Cardiac muscle cell (in vitro differentiated cells and primary cell): ENCODE measurements at regions not wholly inside any gene's neighbourhood (a gene's known extent, or its start where the extent isn't known, plus 50 kb on each side); places are given as distances from the start of the nearest gene placed in this dataset.

Experiments
- DNase-seq, 2 donors: peaks; one replicate each; pipeline versions ENCODE4 v3.0.0 to v3.0.0-alpha.2; 2010 to 2017; ENCODE audit warnings: low read depth in 1 of 2, low spot score in 1 of 2
- H3K27ac ChIP-seq: fragments of 200-600 bp; sonication (generic); 2 replicates; pipeline ENCODE4 v1.5.1; 2016
- H3K27me3 ChIP-seq: fragments of 200-600 bp; sonication (generic); 2 replicates; pipeline ENCODE4 v1.6.0; 2016; ENCODE audit warnings: control low read depth
- H3K36me3 ChIP-seq: fragments of 200-600 bp; sonication (generic); 2 replicates; pipeline ENCODE4 v1.5.1; 2016; ENCODE audit warnings: control low read depth
- H3K4me1 ChIP-seq: fragments of 200-600 bp; sonication (generic); 2 replicates; pipeline ENCODE4 v1.8.1; 2017; ENCODE audit warnings: low read depth, mild to moderate bottlenecking, mixed run types
- H3K4me3 ChIP-seq: fragments of 200-600 bp; sonication (generic); 2 replicates; pipeline ENCODE4 v1.5.1; 2016; ENCODE audit warnings: mild to moderate bottlenecking
- H3K9me3 ChIP-seq: fragments of 200-600 bp; sonication (generic); 2 replicates; pipeline ENCODE4 v1.5.1; 2017; ENCODE audit warnings: low read depth, mild to moderate bottlenecking, control low read depth
- TF ChIP-seq, protein P1 (sequence below): IDR thresholded peaks from 2 replicates; pipeline ENCODE4 v1.5.1; 2012; ENCODE audit warnings: low read depth, mild to moderate bottlenecking, low read length

DNA sequence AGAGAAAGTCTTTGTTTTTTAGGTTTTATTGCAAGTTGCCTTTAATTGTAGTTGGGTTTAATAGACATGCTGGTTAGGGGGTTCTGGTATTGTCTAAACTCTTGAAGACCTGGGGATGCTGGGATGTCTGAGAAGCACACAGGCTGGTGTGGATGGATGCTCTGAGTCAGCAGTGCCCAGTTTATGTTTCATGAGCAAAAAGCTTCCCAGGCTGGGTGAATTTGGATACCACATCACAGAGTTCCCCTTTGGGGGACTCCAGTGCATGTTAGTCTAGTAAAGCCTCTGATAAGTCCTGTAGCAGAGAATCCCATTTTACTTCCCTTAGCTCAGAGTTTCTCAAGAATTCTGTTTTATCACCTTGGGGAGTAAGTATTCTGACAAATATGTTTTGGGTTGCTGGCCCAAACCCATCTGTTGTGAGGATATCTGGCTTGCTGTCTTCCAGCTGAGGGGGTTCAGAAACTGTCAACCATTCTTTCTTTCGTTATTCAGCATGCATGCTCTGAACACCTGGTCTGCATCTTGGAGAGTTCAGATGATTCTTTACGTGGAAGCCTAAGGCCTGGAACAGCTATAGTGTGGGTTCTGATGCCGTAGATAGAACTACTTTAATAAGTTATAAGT is 509.1 kb downstream of the VRK1 start:
- no peak for DNase-seq
- Histone ChIP-seq H3K36me3 (no peaks in the 10 kb centered on the region), H3K4me1 (no peaks in the 10 kb centered on the region), H3K27me3 (no peaks in the 10 kb centered on the region), H3K9me3 (no peaks in the 10 kb centered on the region), H3K27ac (no peak overlapping the region), H3K4me3 (no peak overlapping the region)
- TF ChIP-seq, protein P1, sequence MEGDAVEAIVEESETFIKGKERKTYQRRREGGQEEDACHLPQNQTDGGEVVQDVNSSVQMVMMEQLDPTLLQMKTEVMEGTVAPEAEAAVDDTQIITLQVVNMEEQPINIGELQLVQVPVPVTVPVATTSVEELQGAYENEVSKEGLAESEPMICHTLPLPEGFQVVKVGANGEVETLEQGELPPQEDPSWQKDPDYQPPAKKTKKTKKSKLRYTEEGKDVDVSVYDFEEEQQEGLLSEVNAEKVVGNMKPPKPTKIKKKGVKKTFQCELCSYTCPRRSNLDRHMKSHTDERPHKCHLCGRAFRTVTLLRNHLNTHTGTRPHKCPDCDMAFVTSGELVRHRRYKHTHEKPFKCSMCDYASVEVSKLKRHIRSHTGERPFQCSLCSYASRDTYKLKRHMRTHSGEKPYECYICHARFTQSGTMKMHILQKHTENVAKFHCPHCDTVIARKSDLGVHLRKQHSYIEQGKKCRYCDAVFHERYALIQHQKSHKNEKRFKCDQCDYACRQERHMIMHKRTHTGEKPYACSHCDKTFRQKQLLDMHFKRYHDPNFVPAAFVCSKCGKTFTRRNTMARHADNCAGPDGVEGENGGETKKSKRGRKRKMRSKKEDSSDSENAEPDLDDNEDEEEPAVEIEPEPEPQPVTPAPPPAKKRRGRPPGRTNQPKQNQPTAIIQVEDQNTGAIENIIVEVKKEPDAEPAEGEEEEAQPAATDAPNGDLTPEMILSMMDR, result no peak

DNA sequence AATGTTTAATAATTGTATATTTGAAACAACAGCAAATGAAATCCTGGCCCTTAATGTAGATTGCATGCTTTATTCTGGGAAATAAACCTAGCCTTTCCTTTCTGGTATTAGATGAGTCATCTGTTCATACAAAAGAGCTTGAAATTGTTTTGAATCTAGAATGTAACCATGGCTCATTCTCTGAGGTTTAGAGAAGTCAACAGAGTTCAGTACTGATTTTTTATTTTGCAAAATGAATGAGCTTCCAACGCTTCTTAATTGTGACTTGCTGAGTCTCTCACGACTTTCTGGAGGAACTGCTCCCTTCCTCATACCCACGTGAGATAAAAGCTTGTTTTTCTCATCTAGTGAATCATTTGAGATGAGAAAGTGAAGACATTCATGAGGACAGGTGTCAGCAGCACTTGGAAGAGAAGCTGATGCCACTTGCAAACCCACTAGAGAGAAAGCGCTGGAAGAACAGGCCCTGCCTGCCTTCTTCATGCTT is 509.6 kb downstream of the VRK1 start:
- no peak overlapping the region for H3K4me3 ChIP-seq
- H3K36me3 ChIP-seq, result no peaks in the 10 kb centered on the region
- H3K27me3 ChIP-seq, result no peaks in the 10 kb centered on the region
- no peak overlapping the region for H3K27ac ChIP-seq
- H3K4me1 ChIP-seq, result no peaks in the 10 kb centered on the region
- TF ChIP-seq, protein P1, result no peak
- H3K9me3 ChIP-seq, result no peaks in the 10 kb centered on the region
- DNase-seq, result no peak

DNA sequence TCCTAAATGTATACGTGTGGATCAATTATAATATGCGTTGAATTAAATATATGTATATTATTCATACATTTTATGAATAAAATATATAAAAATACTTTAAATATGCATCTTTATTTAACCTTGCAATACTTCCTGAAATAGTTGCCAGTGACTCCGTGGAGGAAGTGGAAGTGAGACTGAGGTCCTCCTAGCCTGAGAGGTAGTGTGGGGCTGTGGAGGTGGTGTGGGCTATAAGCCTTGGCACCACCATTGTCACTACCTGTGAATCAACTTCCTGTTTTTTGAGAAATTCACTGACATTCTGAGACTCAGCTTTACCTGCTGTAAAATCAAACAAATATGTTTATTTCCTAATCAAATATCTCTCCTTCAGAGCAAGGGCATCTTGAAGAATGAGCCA is 514.2 kb downstream of the VRK1 start:
- Histone ChIP-seq H3K4me1 (no peaks in the 10 kb centered on the region), H3K27me3 (no peaks in the 10 kb centered on the region), H3K36me3 (no peaks in the 10 kb centered on the region), H3K4me3 (no peak overlapping the region), H3K9me3 (no peaks in the 10 kb centered on the region), H3K27ac (no peak overlapping the region)
- DNase-seq, result no peak
- TF ChIP-seq, protein P1, result no peak

DNA sequence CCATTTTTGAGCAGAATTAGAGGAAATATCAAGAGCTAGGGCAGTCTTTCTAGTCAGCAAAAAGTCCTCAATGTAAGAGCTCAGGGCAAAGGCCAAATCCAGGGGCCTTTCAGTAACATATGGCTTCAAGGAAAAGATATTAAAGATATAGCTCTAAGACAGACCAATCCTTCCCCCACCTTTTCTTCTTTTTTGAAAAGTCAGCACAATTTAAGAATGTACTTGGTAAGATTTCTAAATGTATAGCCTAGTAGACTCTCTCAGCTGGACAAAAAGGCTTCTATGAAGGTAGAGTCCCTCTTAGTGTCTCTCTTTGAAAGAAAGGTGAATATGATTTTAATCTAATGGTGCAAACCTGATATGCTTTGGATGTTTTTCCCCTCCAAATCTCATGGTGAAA is 515.7 kb downstream of the VRK1 start:
- TF ChIP-seq, protein P1, result no peak
- DNase-seq, result no peak
- Histone ChIP-seq H3K27me3 (no peaks in the 10 kb centered on the region), H3K4me1 (no peaks in the 10 kb centered on the region), H3K4me3 (no peak overlapping the region), H3K9me3 (no peaks in the 10 kb centered on the region), H3K36me3 (no peaks in the 10 kb centered on the region), H3K27ac (no peak overlapping the region)

DNA sequence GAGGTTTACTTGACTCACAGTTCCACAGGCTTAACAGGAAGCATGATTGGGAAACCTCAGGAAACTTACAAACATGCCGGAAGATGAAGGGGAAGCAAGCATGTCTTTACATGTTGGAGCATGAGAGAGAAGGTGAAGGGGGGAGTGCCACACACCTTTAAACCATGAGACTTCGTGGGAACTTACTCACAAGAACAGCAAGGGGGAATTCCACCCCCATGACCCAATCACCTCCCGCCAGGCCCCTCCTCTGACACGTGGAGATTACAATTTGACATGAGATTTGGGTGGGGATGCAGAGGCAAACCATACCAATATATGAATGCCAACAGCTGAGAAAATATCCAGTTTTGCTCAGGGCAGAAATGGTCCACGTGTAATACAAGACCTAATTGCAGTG is 518.6 kb downstream of the VRK1 start:
- Histone ChIP-seq H3K27me3 (no peaks in the 10 kb centered on the region), H3K9me3 (no peaks in the 10 kb centered on the region), H3K36me3 (no peaks in the 10 kb centered on the region), H3K27ac (no peak overlapping the region), H3K4me3 (no peak overlapping the region), H3K4me1 (no peaks in the 10 kb centered on the region)
- TF ChIP-seq, protein P1, result no peak
- DNase-seq, result no peak
